GM18499 (cell line): ENCODE measurements at regions not wholly inside any gene's neighbourhood (a gene's known extent, or its start where the extent isn't known, plus 50 kb on each side); places are given as distances from the start of the nearest gene placed in this dataset.
"Not testable (repeated sequence)": the region's sequence is repeated elsewhere in the genome, so short reads cannot be mapped to it uniquely, and the experiment has no call there.

Source experiments
- ATAC-seq: cut with Tn5 transposase; IDR thresholded peaks from one replicate; pipeline ENCODE4 v1.9.1; 2021; ENCODE audit warnings: moderate number of reproducible peaks; ENCODE audit not compliant: insufficient read depth, unreplicated experiment

DNA sequence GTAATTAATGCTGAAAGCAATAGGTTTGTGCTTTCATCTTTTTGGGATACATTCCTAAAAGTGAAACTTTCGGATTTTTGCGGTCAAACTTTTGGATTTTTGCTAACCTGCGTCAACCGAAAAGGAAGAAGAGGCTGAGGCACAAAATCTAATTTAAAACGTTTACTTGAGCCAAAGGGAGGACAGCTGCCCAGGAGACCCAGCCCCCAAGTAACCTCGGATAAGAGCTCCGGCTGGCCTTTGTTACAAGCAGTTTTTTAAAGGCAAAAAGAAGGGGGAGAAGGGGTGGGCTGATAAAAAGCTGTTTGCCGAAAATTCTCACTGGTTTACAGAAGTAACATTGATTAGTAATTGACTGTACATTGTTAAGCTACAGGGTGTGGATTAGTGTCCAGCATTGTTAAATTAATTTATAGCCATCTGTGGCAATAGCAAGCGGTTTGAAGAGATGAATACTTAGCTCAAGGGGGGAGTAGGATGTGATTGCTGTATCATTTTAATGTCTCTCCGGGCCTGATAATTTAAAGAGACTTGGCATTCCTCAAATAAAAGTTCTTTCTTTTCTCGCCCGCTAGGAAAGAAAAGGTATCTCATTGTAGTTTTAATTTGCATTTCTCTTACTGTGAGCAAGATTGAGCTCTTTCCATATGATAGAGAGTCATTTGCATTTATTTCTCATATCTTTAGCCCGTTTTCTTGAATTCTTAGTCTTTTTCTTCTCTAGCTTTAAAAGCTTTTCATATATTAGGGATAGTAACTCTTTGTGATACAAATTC is 59.1 kb upstream of the USP9X start:
- ATAC-seq, result no peak

DNA sequence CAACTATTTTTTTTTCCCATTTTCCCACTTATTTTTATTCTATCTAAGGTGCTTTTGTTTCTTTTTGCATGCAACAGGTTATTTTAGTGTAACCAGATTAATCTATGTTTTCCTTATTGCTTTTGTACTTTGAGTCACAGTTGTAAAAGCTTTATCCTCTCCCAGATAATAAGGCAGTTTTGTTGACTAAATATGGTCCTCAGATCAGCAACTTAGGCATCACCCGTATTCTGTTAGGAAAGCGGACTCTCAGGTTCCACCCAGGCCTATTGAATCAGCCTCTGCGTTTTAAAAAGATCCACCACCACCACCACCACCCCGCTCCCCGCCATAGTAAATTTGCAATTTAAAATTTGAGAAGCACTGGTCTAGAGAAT is 58.6 kb upstream of the USP9X start:
- ATAC-seq, result no peak

DNA sequence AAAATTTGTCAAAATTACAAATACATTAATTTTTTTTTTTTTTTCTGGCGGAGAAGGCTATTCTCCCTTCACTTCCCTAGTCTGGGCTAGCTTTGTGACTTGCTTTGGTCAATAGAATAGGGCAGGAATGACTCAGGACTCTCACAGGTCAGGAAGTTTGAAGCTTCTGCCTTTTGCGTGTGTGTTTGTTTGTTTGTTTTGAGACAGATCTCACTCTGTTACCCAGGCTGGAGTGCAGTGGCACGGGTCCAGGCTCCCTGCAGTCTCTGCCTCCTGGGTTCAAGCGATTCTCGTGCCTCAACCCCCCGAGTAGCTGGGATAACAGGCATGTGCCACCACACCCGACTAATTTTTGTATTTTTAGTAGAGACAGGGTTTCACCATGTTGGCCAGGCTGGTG is 55.9 kb upstream of the USP9X start:
- ATAC-seq, result no peak

DNA sequence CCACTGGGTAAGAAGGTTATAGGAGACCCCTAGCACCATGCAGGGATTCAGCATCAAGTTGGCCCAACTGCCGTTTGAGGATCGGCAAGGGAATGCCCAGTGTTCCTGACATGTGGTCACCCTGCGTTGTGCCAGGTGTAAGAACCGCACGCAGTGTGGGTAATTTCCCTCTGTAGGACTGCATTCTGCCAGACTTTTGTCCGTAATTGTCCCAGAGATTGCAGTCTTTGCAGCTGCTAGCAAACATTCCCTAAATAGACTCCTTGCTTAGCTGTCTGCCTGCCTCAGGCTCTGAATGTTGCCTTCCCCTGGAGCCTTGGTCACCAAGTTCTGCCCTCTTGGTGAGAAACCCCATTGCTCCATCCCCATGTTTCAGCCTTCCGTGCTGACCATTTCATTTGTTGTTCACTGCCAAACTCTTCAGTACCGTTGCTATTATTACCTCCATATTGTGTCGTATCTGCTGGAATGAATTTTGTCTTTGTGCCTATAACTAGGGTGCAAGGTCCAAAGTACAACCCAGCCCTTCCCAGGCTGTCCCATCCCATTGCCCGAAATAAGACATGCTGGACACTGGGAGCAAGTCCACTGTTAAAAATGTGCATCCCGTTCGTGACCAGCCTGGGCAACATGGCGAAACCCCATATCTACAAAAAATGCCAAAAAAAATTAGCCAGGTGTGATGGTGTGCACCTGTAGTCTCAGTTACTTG is 53.8 kb upstream of the USP9X start:
- no peak for ATAC-seq

DNA sequence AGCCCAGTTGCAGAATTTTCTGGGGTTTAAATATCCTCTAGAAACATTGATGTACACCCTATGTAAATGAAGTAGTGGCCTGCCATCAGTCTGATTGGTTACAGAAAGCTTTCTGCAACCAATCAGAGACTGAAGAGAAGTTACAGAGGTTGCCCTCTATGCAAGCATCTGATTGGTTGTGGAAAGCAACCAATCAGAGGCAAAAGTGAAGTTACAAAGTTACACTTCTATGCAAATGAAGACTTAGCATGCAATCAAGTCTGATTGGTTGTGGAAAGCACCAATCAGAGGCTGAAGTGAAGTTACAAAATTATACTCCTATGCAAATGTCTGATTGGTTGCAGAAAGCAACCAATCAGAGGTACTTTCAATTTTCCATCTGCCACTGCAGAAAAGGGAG is 51.9 kb upstream of the USP9X start:
- no peak for ATAC-seq

DNA sequence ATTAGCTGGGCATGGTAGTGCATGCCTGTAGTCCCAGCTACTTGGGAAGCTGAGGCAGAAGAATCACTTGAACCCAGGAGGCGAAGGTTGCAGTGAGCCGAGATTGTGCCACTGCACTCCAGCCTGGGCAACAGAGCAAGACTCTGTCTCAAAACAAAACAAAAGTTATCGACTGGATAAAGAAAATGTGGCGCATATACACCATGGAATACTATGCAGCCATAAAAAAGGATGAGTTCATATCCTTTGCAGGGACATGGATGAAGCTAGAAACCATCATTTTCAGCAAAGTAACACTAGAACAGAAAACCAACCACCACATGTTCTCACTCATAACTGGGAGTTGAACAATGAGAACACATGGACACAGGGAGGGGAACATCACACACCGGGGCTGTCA is 50.3 kb upstream of the USP9X start:
- ATAC-seq, result not testable (repeated sequence)
